Neural crest cell (in vitro differentiated cells): ENCODE measurements at regions not wholly inside any gene's neighbourhood (a gene's known extent, or its start where the extent isn't known, plus 50 kb on each side); places are given as distances from the start of the nearest gene placed in this dataset.

ENCODE experiments used
- DNase-seq: peaks from one replicate; pipeline ENCODE4 v3.0.0; 2021; ENCODE audit warnings: low read depth, mixed read lengths, low spot score
- H3K27ac Mint-ChIP-seq: one replicate; pipeline ENCODE4 v1.8.0; 2021; ENCODE audit warnings: mild to moderate bottlenecking, mixed read lengths; ENCODE audit not compliant: unreplicated experiment
- H3K27me3 Mint-ChIP-seq: 2 replicates; pipeline ENCODE4 v1.8.0; 2021; ENCODE audit warnings: low read depth, mild to moderate bottlenecking, mixed read lengths
- H3K36me3 Mint-ChIP-seq: 2 replicates; pipeline ENCODE4 v1.8.0; 2021; ENCODE audit warnings: low read depth, mild to moderate bottlenecking, mixed read lengths
- H3K4me1 Mint-ChIP-seq: 2 replicates; pipeline ENCODE4 v1.8.0; 2021; ENCODE audit warnings: mixed read lengths
- H3K4me3 Mint-ChIP-seq: one replicate; pipeline ENCODE4 v1.8.0; 2021; ENCODE audit warnings: mild to moderate bottlenecking, mixed read lengths
- H3K9me3 Mint-ChIP-seq: 2 replicates; pipeline ENCODE4 v1.8.0; 2021; ENCODE audit warnings: mixed read lengths
- CTCF ChIP-seq: fragments of 200-600 bp; sonication (generic); conservative IDR thresholded peaks from 2 replicates; pipeline ENCODE4 v1.5.0; 2021; ENCODE audit warnings: antibody characterized with exemption, mild to moderate bottlenecking

DNA sequence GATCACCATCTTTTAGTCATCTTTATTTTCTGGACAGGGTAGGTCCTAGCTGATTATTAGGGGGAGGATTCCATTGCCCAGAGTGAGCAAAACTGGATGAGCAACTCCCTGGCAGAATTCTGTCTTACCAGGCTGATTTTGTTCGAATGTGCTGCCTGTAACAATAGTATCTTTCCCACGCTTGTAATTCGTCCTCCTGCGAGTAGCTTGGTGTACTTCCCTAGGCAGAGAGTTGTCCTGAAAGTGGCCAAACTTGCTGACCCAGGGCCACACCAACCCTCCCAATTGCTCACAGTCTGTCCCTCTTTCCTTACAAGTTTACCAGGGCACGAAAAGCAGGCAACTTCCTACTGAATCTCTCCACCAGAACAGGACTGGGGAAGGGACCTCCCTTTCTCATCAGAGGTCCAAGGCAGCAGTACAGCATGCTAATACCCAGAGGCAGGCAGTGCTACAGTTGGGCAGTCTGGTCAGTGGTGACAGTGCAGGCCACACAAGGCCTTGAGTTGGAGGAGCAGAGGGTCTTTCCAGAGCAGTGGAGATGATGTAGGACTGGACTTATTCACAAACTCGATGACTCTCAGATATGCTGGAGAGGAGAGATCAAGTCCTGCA lies 67.8 kb upstream of the NLK start:
- no peak for DNase-seq
- TF ChIP-seq CTCF: no peak
- H3K4me3 Mint-ChIP-seq: no peak overlapping the region
- peaks cover 17% of the 10 kb centered on the region for H3K4me1 Mint-ChIP-seq
- no peaks in the 10 kb centered on the region for H3K9me3 Mint-ChIP-seq
- no peak overlapping the region for H3K27ac Mint-ChIP-seq
- peaks cover 5% of the 10 kb centered on the region for H3K27me3 Mint-ChIP-seq
- no peaks in the 10 kb centered on the region for H3K36me3 Mint-ChIP-seq

DNA sequence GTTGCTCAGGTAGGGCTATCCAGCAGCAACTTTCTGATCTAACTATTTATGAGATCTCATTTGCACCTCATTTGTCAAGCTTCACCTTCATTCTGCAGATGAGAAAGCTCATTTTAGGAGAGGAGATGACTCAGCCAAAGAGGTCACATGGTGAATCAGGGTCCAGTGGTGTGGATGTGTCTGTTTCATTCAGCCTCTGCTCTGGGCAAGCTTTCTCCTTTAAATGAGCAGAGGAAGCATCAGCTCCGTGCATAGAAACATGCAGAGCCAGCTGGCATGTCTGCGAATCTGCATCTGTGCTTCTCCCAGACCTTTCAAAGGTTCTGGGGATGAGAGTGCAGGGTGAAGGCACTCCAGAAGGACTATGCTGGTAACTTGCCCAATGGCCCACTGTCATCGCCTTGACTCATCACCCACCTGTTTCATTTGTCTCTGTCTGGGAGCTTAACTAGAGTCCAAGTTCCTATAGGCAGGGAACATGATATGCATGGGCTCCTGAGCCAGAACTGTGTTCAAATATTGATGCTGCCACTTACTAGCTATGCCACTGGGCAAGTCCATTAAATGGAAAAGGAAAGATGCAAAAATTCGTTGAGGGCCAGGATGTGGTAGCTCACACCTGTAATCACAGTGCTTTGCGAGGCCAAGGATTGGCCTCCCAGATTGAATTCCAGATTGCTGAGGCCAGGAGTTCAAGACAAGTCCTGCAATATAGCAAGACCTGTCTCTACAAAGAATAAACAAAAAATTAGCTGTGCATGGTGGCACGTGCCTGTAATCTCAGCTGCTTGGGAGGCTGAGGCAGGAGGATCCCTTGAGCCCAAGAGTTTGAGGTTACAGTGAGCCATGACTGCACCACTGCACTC lies 67.1 kb upstream of the NLK start:
- Mint-ChIP-seq H3K36me3 (no peaks in the 10 kb centered on the region), H3K4me3 (no peak overlapping the region), H3K27ac (no peak overlapping the region), H3K4me1 (peaks cover 17% of the 10 kb centered on the region), H3K27me3 (peaks cover 6% of the 10 kb centered on the region), H3K9me3 (no peaks in the 10 kb centered on the region)
- no peak for TF ChIP-seq CTCF
- DNase-seq: no peak

DNA sequence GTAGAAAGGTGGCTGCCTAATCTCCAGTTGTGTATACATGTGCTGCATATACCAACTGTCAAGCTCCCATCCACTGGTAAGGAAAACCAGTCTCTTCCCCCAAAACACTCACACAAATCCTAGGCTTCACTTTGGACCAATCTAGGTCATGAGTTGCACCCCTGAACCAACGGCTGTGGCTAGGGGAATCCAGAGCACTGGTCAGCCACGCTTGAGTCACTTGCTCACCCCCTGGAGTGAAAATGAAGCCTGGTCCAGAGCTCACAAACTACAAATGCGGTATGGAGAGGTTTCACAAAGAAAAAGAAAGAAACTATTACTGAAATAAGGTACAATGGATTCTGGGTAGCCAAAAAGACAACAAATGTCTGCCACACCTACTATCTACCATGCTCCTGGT lies 66.1 kb upstream of the NLK start:
- no peak for TF ChIP-seq CTCF
- peaks cover 7% of the 10 kb centered on the region for H3K27me3 Mint-ChIP-seq

DNA sequence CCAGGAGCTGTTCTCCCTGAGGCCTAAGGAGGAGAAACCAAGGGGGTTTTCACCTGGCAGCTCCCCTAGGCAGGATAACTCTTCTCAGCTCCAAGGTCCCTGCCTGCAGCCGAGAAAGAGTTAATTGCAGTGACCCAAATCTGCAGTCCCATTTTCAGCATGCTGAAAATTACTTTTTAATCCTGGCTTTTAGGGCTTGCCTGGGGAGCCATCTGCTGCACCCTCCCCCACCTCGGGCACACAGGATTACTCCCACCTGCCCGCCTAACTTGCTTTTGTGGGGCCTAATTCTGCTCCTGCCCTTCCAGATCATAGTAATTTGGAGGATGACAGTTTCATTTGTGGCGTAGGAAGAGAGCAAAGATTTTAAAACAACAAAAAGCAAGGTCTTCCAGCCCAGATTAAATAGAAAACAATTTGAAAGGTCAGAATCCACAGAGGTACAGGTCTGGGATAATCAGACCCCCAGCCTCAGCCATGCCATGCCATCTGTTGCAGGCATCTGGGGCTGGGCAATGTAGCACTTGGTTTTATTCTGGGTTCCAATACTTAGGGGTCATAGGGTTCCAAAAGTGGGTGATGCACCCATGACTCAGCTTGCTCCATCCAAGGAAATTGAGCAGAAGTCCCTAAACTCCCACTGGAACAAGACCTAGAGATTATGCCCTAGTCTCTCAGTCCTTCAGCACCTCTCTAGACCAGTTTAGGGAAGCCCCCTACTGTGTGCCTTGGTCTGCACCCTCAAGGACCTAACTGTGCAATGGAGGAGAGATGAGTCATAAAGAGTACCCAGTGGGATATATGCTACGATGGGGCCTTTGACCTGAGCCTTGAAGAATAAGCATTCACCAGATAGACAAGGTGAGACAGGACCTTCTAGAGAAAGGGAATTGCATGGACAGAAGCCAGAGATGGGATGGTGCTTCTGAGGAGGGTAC lies 64.5 kb upstream of the NLK start:
- no peak for TF ChIP-seq CTCF
- no peak overlapping the region for H3K27ac Mint-ChIP-seq
- no peaks in the 10 kb centered on the region for H3K9me3 Mint-ChIP-seq

More for the DNA sequence above, 66.1 kb upstream of the NLK start:
- no peak overlapping the region for H3K4me3 Mint-ChIP-seq
- H3K36me3 Mint-ChIP-seq: no peaks in the 10 kb centered on the region
- peaks cover 17% of the 10 kb centered on the region for H3K4me1 Mint-ChIP-seq
- DNase-seq: no peak
- H3K9me3 Mint-ChIP-seq: no peaks in the 10 kb centered on the region
- H3K27ac Mint-ChIP-seq: no peak overlapping the region

GRCh38 chr17:27978689-27979175 lies 63.7 kb upstream of the NLK start:
- no peak for DNase-seq
- Mint-ChIP-seq H3K27ac (no peak overlapping the region), H3K9me3 (no peaks in the 10 kb centered on the region), H3K4me3 (no peak overlapping the region), H3K27me3 (peaks cover 11% of the 10 kb centered on the region), H3K36me3 (no peaks in the 10 kb centered on the region), H3K4me1 (peaks cover 17% of the 10 kb centered on the region)
- TF ChIP-seq CTCF: no peak

More for the DNA sequence above, 64.5 kb upstream of the NLK start:
- no peak for DNase-seq
- Mint-ChIP-seq H3K4me3 (no peak overlapping the region), H3K4me1 (peaks cover 17% of the 10 kb centered on the region), H3K36me3 (no peaks in the 10 kb centered on the region), H3K27me3 (peaks cover 11% of the 10 kb centered on the region)
